ENCODE measurements at regions not wholly inside any gene's neighbourhood (a gene's known extent, or its start where the extent isn't known, plus 50 kb on each side); places are given as distances from the start of the nearest gene placed in this dataset.

DNA sequence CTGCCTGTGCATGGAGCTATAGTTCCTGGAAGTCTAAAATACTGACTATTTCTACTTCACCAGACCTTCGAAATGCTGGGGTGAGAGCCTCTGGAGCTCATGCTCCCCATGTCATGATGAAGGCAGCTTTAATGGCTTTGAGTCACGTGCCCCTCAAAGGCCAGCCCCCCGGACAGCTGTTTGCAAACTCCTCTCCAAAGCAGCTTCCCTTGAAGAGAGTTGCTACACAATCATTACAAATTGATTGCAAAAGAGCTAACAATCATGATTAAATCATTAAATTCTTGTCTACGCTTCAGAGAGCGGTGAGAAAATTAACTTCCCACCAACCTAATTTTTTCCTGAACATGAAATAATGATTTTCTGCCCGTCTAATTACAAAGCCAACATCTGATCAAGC lies 134.8 kb upstream of the IRX6 start:
- TF ChIP-seq EZH2phosphoT487 (IDR thresholded peaks at IDR 0.05; ENCODE audit: unreplicated experiment): no peak
- TF ChIP-seq CTCF (conservative IDR thresholded peaks at IDR 0.05; ENCODE audit: low read depth in 2 of 2): no peak
- TF ChIP-seq EZH2 (IDR thresholded peaks at IDR 0.05; ENCODE audit: low read depth, unreplicated experiment): no peak
- TF ChIP-seq, protein P1, sequence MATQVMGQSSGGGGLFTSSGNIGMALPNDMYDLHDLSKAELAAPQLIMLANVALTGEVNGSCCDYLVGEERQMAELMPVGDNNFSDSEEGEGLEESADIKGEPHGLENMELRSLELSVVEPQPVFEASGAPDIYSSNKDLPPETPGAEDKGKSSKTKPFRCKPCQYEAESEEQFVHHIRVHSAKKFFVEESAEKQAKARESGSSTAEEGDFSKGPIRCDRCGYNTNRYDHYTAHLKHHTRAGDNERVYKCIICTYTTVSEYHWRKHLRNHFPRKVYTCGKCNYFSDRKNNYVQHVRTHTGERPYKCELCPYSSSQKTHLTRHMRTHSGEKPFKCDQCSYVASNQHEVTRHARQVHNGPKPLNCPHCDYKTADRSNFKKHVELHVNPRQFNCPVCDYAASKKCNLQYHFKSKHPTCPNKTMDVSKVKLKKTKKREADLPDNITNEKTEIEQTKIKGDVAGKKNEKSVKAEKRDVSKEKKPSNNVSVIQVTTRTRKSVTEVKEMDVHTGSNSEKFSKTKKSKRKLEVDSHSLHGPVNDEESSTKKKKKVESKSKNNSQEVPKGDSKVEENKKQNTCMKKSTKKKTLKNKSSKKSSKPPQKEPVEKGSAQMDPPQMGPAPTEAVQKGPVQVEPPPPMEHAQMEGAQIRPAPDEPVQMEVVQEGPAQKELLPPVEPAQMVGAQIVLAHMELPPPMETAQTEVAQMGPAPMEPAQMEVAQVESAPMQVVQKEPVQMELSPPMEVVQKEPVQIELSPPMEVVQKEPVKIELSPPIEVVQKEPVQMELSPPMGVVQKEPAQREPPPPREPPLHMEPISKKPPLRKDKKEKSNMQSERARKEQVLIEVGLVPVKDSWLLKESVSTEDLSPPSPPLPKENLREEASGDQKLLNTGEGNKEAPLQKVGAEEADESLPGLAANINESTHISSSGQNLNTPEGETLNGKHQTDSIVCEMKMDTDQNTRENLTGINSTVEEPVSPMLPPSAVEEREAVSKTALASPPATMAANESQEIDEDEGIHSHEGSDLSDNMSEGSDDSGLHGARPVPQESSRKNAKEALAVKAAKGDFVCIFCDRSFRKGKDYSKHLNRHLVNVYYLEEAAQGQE (IDR thresholded peaks at IDR 0.05; ENCODE audit: unreplicated experiment): no peak
- TF ChIP-seq ZNF331 (CRISPR knock-in tag; IDR thresholded peaks at IDR 0.05; ENCODE audit: low read depth): no peak
- no peak for TF ChIP-seq POLR2AphosphoS5 (IDR thresholded peaks at IDR 0.05; ENCODE audit: low read depth)
- TF ChIP-seq CREB1 (CRISPR knock-in tag; IDR thresholded peaks at IDR 0.05; ENCODE audit: low read depth): no peak
- TF ChIP-seq ZNF114 (CRISPR knock-in tag; IDR thresholded peaks at IDR 0.05): no peak
- TF ChIP-seq, protein P2, sequence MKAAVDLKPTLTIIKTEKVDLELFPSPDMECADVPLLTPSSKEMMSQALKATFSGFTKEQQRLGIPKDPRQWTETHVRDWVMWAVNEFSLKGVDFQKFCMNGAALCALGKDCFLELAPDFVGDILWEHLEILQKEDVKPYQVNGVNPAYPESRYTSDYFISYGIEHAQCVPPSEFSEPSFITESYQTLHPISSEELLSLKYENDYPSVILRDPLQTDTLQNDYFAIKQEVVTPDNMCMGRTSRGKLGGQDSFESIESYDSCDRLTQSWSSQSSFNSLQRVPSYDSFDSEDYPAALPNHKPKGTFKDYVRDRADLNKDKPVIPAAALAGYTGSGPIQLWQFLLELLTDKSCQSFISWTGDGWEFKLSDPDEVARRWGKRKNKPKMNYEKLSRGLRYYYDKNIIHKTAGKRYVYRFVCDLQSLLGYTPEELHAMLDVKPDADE (IDR thresholded peaks at IDR 0.05): no peak
- no peak for TF ChIP-seq STAT1 (IDR thresholded peaks at IDR 0.05; ENCODE audit: unreplicated experiment)
- TF ChIP-seq JUNB (IDR thresholded peaks at IDR 0.05; ENCODE audit: unreplicated experiment): no peak
- TF ChIP-seq NANOG (IDR thresholded peaks at IDR 0.05; ENCODE audit: borderline replicate concordance): no peak
